ENCODE measurements at regions not wholly inside any gene's neighbourhood (a gene's known extent, or its start where the extent isn't known, plus 50 kb on each side); places are given as distances from the start of the nearest gene placed in this dataset.

GRCh38 chr15:70362350-70362749, 264.6 kb upstream of the TLE3 start:
- Histone ChIP-seq H4K20me1 (ENCODE audit: control insufficient read depth, insufficient read depth, low read depth, low read length) (no peaks in the 10 kb centered on the region), H3K9me3 (ENCODE audit: control insufficient read depth, insufficient read depth, low read length) (peaks cover 3% of the 10 kb centered on the region; the same call in 1 of the 2 replicates), H3K36me3 (ENCODE audit: control insufficient read depth, low read length) (no peaks in the 10 kb centered on the region), H3K79me2 (ENCODE audit: control insufficient read depth, low read length) (no peaks in the 10 kb centered on the region), H3K4me2 (ENCODE audit: low read length) (no peak overlapping the region), H3K9me2 (replicated peaks; ENCODE audit: control insufficient read depth, low read length) (no peaks in the 10 kb centered on the region), H3K4me1 (ENCODE audit: control insufficient read depth, low read length) (no peaks in the 10 kb centered on the region), H3K27ac (ENCODE audit: low read depth, low read length) (no peak overlapping the region), H3K4me3 (ENCODE audit: low read length) (no peak overlapping the region), H3K27me3 (ENCODE audit: control insufficient read depth, low read length) (peaks cover 2% of the 10 kb centered on the region; the same call in 1 of the 2 replicates), H3F3A (ENCODE audit: control insufficient read depth, insufficient read depth) (no peaks in the 10 kb centered on the region; the same call in 1 of the 2 replicates)
- no peak for TF ChIP-seq EZH2phosphoT487 (IDR thresholded peaks at IDR 0.05; ENCODE audit: borderline replicate concordance, low read length)
- TF ChIP-seq CTCF (IDR thresholded peaks at IDR 0.05; ENCODE audit: low read depth, low read length, poor library complexity, severe bottlenecking), result no peak

- Histone ChIP-seq H3K9me3 (ENCODE audit: control insufficient read depth, insufficient read depth, low read length) (peaks cover 3% of the 10 kb centered on the region; the same call in 1 of the 2 replicates), H3K4me1 (ENCODE audit: control insufficient read depth, low read length) (no peaks in the 10 kb centered on the region), H3F3A (ENCODE audit: control insufficient read depth, insufficient read depth) (no peaks in the 10 kb centered on the region; the same call in 1 of the 2 replicates), H3K4me3 (ENCODE audit: low read length) (no peak overlapping the region), H3K9me2 (replicated peaks; ENCODE audit: control insufficient read depth, low read length) (no peaks in the 10 kb centered on the region), H3K4me2 (ENCODE audit: low read length) (no peak overlapping the region), H4K20me1 (ENCODE audit: control insufficient read depth, insufficient read depth, low read depth, low read length) (no peaks in the 10 kb centered on the region), H3K27me3 (ENCODE audit: control insufficient read depth, low read length) (peaks cover 2% of the 10 kb centered on the region; the same call in 1 of the 2 replicates), H3K36me3 (ENCODE audit: control insufficient read depth, low read length) (no peaks in the 10 kb centered on the region), H3K27ac (ENCODE audit: low read depth, low read length) (no peak overlapping the region), H3K79me2 (ENCODE audit: control insufficient read depth, low read length) (no peaks in the 10 kb centered on the region)
- TF ChIP-seq EZH2phosphoT487 (IDR thresholded peaks at IDR 0.05; ENCODE audit: borderline replicate concordance, low read length), result no peak
- no peak for TF ChIP-seq CTCF (IDR thresholded peaks at IDR 0.05; ENCODE audit: low read depth, low read length, poor library complexity, severe bottlenecking)
Measured at GRCh38 chr15:70361891-70362290, 264.2 kb upstream of the TLE3 start.

GRCh38 chr15:70361106-70361505, 263.4 kb upstream of the TLE3 start:
- H3K4me2 ChIP-seq (ENCODE audit: low read length), result no peak overlapping the region
- no peaks in the 10 kb centered on the region for H3K9me2 ChIP-seq (replicated peaks; ENCODE audit: control insufficient read depth, low read length)
- H3K4me1 ChIP-seq (ENCODE audit: control insufficient read depth, low read length), result no peaks in the 10 kb centered on the region
- no peaks in the 10 kb centered on the region for H3K79me2 ChIP-seq (ENCODE audit: control insufficient read depth, low read length)
- no peaks in the 10 kb centered on the region for H4K20me1 ChIP-seq (ENCODE audit: control insufficient read depth, insufficient read depth, low read depth, low read length)
- no peak for TF ChIP-seq CTCF (IDR thresholded peaks at IDR 0.05; ENCODE audit: low read depth, low read length, poor library complexity, severe bottlenecking)
- no peak for TF ChIP-seq EZH2phosphoT487 (IDR thresholded peaks at IDR 0.05; ENCODE audit: borderline replicate concordance, low read length)
- no peak overlapping the region for H3K4me3 ChIP-seq (ENCODE audit: low read length)
- no peaks in the 10 kb centered on the region; the same call in 1 of the 2 replicates for H3F3A ChIP-seq (ENCODE audit: control insufficient read depth, insufficient read depth)
- H3K27ac ChIP-seq (ENCODE audit: low read depth, low read length), result no peak overlapping the region
- peaks cover 3% of the 10 kb centered on the region; the same call in 1 of the 2 replicates for H3K9me3 ChIP-seq (ENCODE audit: control insufficient read depth, insufficient read depth, low read length)
- peaks cover 2% of the 10 kb centered on the region; the same call in 1 of the 2 replicates for H3K27me3 ChIP-seq (ENCODE audit: control insufficient read depth, low read length)
- H3K36me3 ChIP-seq (ENCODE audit: control insufficient read depth, low read length), result no peaks in the 10 kb centered on the region
